Renal cortex interstitium (tissue), 11 donors: ENCODE measurements at regions not wholly inside any gene's neighbourhood (a gene's known extent, or its start where the extent isn't known, plus 50 kb on each side); places are given as distances from the start of the nearest gene placed in this dataset.

Source experiments
- DNase-seq, 11 donors: peaks; one replicate each; pipeline ENCODE4 v3.0.0-alpha.2; 2013; ENCODE audit warnings: low read depth in 9 of 11, low spot score in 4 of 11; ENCODE audit errors: extremely low read depth in 1 of 11

- DNase-seq = no peak
These were observed 53.6 kb upstream of the RAB40AL start for GRCh38 chrX:102883491-102883890.
